ENCODE measurements at regions not wholly inside any gene's neighbourhood (a gene's known extent, or its start where the extent isn't known, plus 50 kb on each side); places are given as distances from the start of the nearest gene placed in this dataset.

DNA sequence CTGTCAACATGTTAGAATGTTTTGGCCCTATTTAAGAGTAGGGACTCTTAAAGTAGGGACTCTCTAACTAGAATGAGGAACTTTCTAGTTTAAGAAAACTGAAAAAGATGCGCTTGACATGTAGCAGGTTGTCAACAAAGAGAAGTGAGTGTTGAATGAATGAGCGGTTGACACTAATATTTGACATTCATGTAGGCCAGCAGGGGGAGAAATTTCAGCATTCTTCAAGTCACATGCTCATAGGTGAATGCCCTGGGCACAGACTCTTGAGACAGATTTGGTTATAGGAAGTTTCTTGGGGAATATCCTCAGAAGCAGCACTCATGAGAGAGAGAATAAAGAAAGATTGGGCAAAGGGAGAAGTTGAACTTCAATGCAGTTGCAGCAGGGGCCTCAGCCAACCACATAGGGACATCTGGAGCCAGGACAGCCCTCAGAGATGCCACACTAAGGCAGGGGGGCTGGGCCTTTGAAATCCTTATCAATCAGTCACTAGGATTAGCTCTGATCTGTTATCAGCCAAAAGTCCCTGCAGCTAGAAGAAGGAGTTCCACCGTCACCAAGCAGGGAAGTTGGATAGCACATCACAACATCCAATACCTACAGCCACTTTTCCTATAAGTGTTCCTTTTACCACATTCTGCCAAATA, 145.1 kb upstream of the FKBP1C start:
- TF ChIP-seq, protein P1, sequence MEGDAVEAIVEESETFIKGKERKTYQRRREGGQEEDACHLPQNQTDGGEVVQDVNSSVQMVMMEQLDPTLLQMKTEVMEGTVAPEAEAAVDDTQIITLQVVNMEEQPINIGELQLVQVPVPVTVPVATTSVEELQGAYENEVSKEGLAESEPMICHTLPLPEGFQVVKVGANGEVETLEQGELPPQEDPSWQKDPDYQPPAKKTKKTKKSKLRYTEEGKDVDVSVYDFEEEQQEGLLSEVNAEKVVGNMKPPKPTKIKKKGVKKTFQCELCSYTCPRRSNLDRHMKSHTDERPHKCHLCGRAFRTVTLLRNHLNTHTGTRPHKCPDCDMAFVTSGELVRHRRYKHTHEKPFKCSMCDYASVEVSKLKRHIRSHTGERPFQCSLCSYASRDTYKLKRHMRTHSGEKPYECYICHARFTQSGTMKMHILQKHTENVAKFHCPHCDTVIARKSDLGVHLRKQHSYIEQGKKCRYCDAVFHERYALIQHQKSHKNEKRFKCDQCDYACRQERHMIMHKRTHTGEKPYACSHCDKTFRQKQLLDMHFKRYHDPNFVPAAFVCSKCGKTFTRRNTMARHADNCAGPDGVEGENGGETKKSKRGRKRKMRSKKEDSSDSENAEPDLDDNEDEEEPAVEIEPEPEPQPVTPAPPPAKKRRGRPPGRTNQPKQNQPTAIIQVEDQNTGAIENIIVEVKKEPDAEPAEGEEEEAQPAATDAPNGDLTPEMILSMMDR (IDR thresholded peaks at IDR 0.05) = no peak
- TF ChIP-seq POLR2A (IDR thresholded peaks at IDR 0.05; ENCODE audit: low read depth) = no peak
- TF ChIP-seq POLR2AphosphoS5 (IDR thresholded peaks at IDR 0.05) = no peak
- no peak for TF ChIP-seq EP300 (IDR thresholded peaks at IDR 0.05)

Measured in esophagus muscularis mucosa (tissue), 4 donors.